Muscle of leg (tissue), 3 donors: ENCODE measurements at regions not wholly inside any gene's neighbourhood (a gene's known extent, or its start where the extent isn't known, plus 50 kb on each side); places are given as distances from the start of the nearest gene placed in this dataset.

ENCODE experiments used
- DNase-seq: peaks from one replicate; pipeline ENCODE4 v3.0.0; 2013
- H3K27ac ChIP-seq: one replicate; pipeline ENCODE4 v1.5.1; 2013; ENCODE audit warnings: mild to moderate bottlenecking, low read length, control low read depth
- H3K27me3 ChIP-seq: one replicate; pipeline ENCODE4 v1.6.1; 2013; ENCODE audit warnings: low read length; ENCODE audit not compliant: control insufficient read depth, insufficient read depth
- H3K36me3 ChIP-seq: one replicate; pipeline ENCODE4 v1.6.1; 2013; ENCODE audit warnings: low read length; ENCODE audit not compliant: control insufficient read depth, insufficient read depth
- H3K4me1 ChIP-seq: one replicate; pipeline ENCODE4 v1.6.1; 2013; ENCODE audit warnings: low read length; ENCODE audit not compliant: control insufficient read depth, insufficient read depth
- H3K4me3 ChIP-seq: one replicate; pipeline ENCODE4 v1.5.1; 2013; ENCODE audit warnings: low read length, control low read depth
- H3K9me3 ChIP-seq: replicated peaks from 2 replicates; pipeline ENCODE4 v1.6.1; 2013; ENCODE audit warnings: low read depth, low read length; ENCODE audit not compliant: control insufficient read depth
- WGBS: methylation state at CpG from one replicate; pipeline ENCODE4 v1.1.5; 2013; ENCODE audit warnings: missing lambda C conversion rate; ENCODE audit not compliant: insufficient coverage; 5-methylcytosine and 5-hydroxymethylcytosine counted together

- Histone ChIP-seq H3K27ac (no peak overlapping the region), H3K9me3 (no peaks in the 10 kb centered on the region), H3K36me3 (no peaks in the 10 kb centered on the region), H3K4me1 (no peaks in the 10 kb centered on the region), H3K27me3 (no peaks in the 10 kb centered on the region), H3K4me3 (no peak overlapping the region)
- DNase-seq, result no peak
- WGBS, result no CpG with 5 or more reads among the region's 4 CpGs
Observed at GRCh38 chr18:1463981-1464380, 559.3 kb downstream of the ADCYAP1 start.

GRCh38 chr18:1464444-1465217 lies 560.0 kb downstream of the ADCYAP1 start:
- H3K4me1 ChIP-seq, result no peaks in the 10 kb centered on the region
- no peak overlapping the region for H3K27ac ChIP-seq
- H3K9me3 ChIP-seq, result no peaks in the 10 kb centered on the region
- no peaks in the 10 kb centered on the region for H3K27me3 ChIP-seq
- 94% methylated on average over 2 of the region's 4 CpGs for WGBS
- DNase-seq, result no peak
- H3K36me3 ChIP-seq, result no peaks in the 10 kb centered on the region
- no peak overlapping the region for H3K4me3 ChIP-seq

- H3K27me3 ChIP-seq, result no peaks in the 10 kb centered on the region
- DNase-seq, result no peak
- H3K4me3 ChIP-seq, result no peak overlapping the region
- H3K36me3 ChIP-seq, result no peaks in the 10 kb centered on the region
- WGBS, result no CpG with 5 or more reads among the region's 3 CpGs
- no peaks in the 10 kb centered on the region for H3K4me1 ChIP-seq
- no peaks in the 10 kb centered on the region for H3K9me3 ChIP-seq
- no peak overlapping the region for H3K27ac ChIP-seq
Observed at GRCh38 chr18:1466035-1466434, 561.4 kb downstream of the ADCYAP1 start.

GRCh38 chr18:1467461-1467964 lies 562.8 kb downstream of the ADCYAP1 start:
- Histone ChIP-seq H3K27ac (no peak overlapping the region), H3K36me3 (no peaks in the 10 kb centered on the region), H3K27me3 (no peaks in the 10 kb centered on the region), H3K4me1 (no peaks in the 10 kb centered on the region), H3K4me3 (no peak overlapping the region), H3K9me3 (no peaks in the 10 kb centered on the region)
- WGBS, result 81% methylated on average over 2 of the region's 5 CpGs
- no peak for DNase-seq

- no CpG with 5 or more reads among the region's 2 CpGs for WGBS
- H3K36me3 ChIP-seq, result no peaks in the 10 kb centered on the region
- H3K9me3 ChIP-seq, result no peaks in the 10 kb centered on the region
- H3K4me1 ChIP-seq, result no peaks in the 10 kb centered on the region
- no peak overlapping the region for H3K4me3 ChIP-seq
- no peak for DNase-seq
- H3K27ac ChIP-seq, result no peak overlapping the region
- no peaks in the 10 kb centered on the region for H3K27me3 ChIP-seq
Observed at GRCh38 chr18:1468550-1468949, 563.9 kb downstream of the ADCYAP1 start.

GRCh38 chr18:1475867-1476266 lies 571.2 kb downstream of the ADCYAP1 start:
- DNase-seq, result no peak
- H3K9me3 ChIP-seq, result no peaks in the 10 kb centered on the region
- H3K4me3 ChIP-seq, result no peak overlapping the region
- no peaks in the 10 kb centered on the region for H3K4me1 ChIP-seq
- no peak overlapping the region for H3K27ac ChIP-seq
- 100% methylated on average over 1 of the region's 7 CpGs for WGBS
- H3K27me3 ChIP-seq, result no peaks in the 10 kb centered on the region
- no peaks in the 10 kb centered on the region for H3K36me3 ChIP-seq

- no peaks in the 10 kb centered on the region for H3K4me1 ChIP-seq
- H3K4me3 ChIP-seq, result no peak overlapping the region
- no peak overlapping the region for H3K27ac ChIP-seq
- H3K27me3 ChIP-seq, result no peaks in the 10 kb centered on the region
- no peaks in the 10 kb centered on the region for H3K36me3 ChIP-seq
- no CpG with 5 or more reads among the region's 2 CpGs for WGBS
- no peaks in the 10 kb centered on the region for H3K9me3 ChIP-seq
- DNase-seq, result no peak
Observed at GRCh38 chr18:1480309-1480708, 575.6 kb downstream of the ADCYAP1 start.

- Histone ChIP-seq H3K27me3 (no peaks in the 10 kb centered on the region), H3K9me3 (no peaks in the 10 kb centered on the region), H3K4me3 (no peak overlapping the region), H3K4me1 (no peaks in the 10 kb centered on the region), H3K36me3 (no peaks in the 10 kb centered on the region), H3K27ac (no peak overlapping the region)
- WGBS, result no CpG with 5 or more reads among the region's 1 CpG
- no peak for DNase-seq
Observed at GRCh38 chr18:1481577-1481976, 576.9 kb downstream of the ADCYAP1 start.

- H3K36me3 ChIP-seq, result no peaks in the 10 kb centered on the region
- H3K4me3 ChIP-seq, result no peak overlapping the region
- H3K27ac ChIP-seq, result no peak overlapping the region
- peak; percentile 60 for DNase-seq
- H3K27me3 ChIP-seq, result no peaks in the 10 kb centered on the region
- no peaks in the 10 kb centered on the region for H3K4me1 ChIP-seq
- H3K9me3 ChIP-seq, result no peaks in the 10 kb centered on the region
Observed at GRCh38 chr18:1483385-1483784, 578.7 kb downstream of the ADCYAP1 start.

GRCh38 chr18:1487457-1487856 lies 582.8 kb downstream of the ADCYAP1 start:
- Histone ChIP-seq H3K27ac (no peak overlapping the region), H3K27me3 (no peaks in the 10 kb centered on the region), H3K36me3 (no peaks in the 10 kb centered on the region), H3K9me3 (no peaks in the 10 kb centered on the region), H3K4me1 (no peaks in the 10 kb centered on the region), H3K4me3 (no peak overlapping the region)
- 70% methylated on average over 1 of the region's 2 CpGs for WGBS
- DNase-seq, result no peak

GRCh38 chr18:1488394-1488793 lies 583.7 kb downstream of the ADCYAP1 start:
- Histone ChIP-seq H3K27me3 (no peaks in the 10 kb centered on the region), H3K27ac (no peak overlapping the region), H3K9me3 (no peaks in the 10 kb centered on the region), H3K4me1 (no peaks in the 10 kb centered on the region), H3K36me3 (no peaks in the 10 kb centered on the region), H3K4me3 (no peak overlapping the region)
- no peak for DNase-seq
- WGBS, result 80% methylated on average over 1 of the region's 4 CpGs
